Vagina (tissue), 2 donors: ENCODE measurements at regions not wholly inside any gene's neighbourhood (a gene's known extent, or its start where the extent isn't known, plus 50 kb on each side); places are given as distances from the start of the nearest gene placed in this dataset.

Source experiments
- POLR2A ChIP-seq, 2 donors: fragments of 450-650 bp; IDR thresholded peaks; one replicate each; pipeline ENCODE4 v1.6.1; 2017; ENCODE audit warnings: antibody characterized with exemption in 2 of 2, mild to moderate bottlenecking in 2 of 2, moderate library complexity in 2 of 2
- POLR2AphosphoS5 ChIP-seq, 2 donors: sonication (generic); formaldehyde crosslinking; IDR thresholded peaks; one replicate each; pipeline ENCODE4 v1.9.0; 2017; ENCODE audit warnings: antibody characterized with exemption in 2 of 2, mild to moderate bottlenecking in 2 of 2, low read depth in 1 of 2; ENCODE audit not compliant: insufficient read depth in 1 of 2

- TF ChIP-seq POLR2A (IDR thresholded peaks at IDR 0.05) (no peak), POLR2AphosphoS5 (IDR thresholded peaks at IDR 0.05; ENCODE audit: insufficient read depth in 1 of 2, low read depth in 1 of 2) (no peak)
These were observed 389.7 kb upstream of the ATP5MC3 start for GRCh38 chr2:175571078-175571653.
